Mesenchymal stem cell (in vitro differentiated cells and primary cell): ENCODE measurements at regions not wholly inside any gene's neighbourhood (a gene's known extent, or its start where the extent isn't known, plus 50 kb on each side); places are given as distances from the start of the nearest gene placed in this dataset.

Experiments
- DNase-seq: peaks from one replicate; pipeline ENCODE4 v3.0.0-alpha.2; 2013
- H2AFZ ChIP-seq: one replicate; pipeline ENCODE4 v1.6.1; 2013; ENCODE audit warnings: low read depth, mild to moderate bottlenecking, control low read depth, inconsistent platforms, low read length, moderate library complexity
- H2AK5ac ChIP-seq: 2 replicates; pipeline ENCODE4 v1.6.1; 2013; ENCODE audit warnings: low read length, moderate library complexity, mild to moderate bottlenecking, inconsistent platforms; ENCODE audit not compliant: severe bottlenecking
- H2BK120ac ChIP-seq: one replicate; pipeline ENCODE4 v1.6.1; 2013; ENCODE audit warnings: low read depth, mild to moderate bottlenecking, inconsistent platforms, low read length, moderate library complexity
- H2BK12ac ChIP-seq, 2 experiments: one replicate each; pipeline ENCODE4 v1.6.1; 2013; ENCODE audit warnings: inconsistent platforms in 2 of 2, low read length in 2 of 2, mild to moderate bottlenecking in 2 of 2, moderate library complexity in 2 of 2, control low read depth in 1 of 2
- H2BK15ac ChIP-seq: one replicate; pipeline ENCODE4 v1.6.1; 2013; ENCODE audit warnings: mild to moderate bottlenecking, low read depth, inconsistent platforms; ENCODE audit not compliant: poor library complexity, severe bottlenecking
- H2BK5ac ChIP-seq: 2 replicates; pipeline ENCODE4 v1.6.1; 2013; ENCODE audit warnings: low read depth, mild to moderate bottlenecking, low read length, control low read depth, inconsistent platforms; ENCODE audit not compliant: poor library complexity, severe bottlenecking
- H3K14ac ChIP-seq, 2 experiments: one replicate each; pipeline ENCODE4 v1.6.1; 2013; ENCODE audit warnings: inconsistent platforms in 2 of 2, low read length in 2 of 2, control low read depth in 1 of 2, mild to moderate bottlenecking in 1 of 2, moderate library complexity in 1 of 2
- H3K18ac ChIP-seq, 2 experiments: one replicate each; pipeline ENCODE4 v1.6.1; 2013; ENCODE audit warnings: inconsistent platforms in 2 of 2, low read length in 2 of 2, control low read depth in 1 of 2, low read depth in 1 of 2, mild to moderate bottlenecking in 1 of 2
- H3K23ac ChIP-seq, 2 experiments: one replicate each; pipeline ENCODE4 v1.6.1; 2013; ENCODE audit warnings: inconsistent platforms in 2 of 2, low read length in 2 of 2, mild to moderate bottlenecking in 2 of 2, moderate library complexity in 2 of 2, control low read depth in 1 of 2
- H3K27ac ChIP-seq: 2 replicates; pipeline ENCODE4 v1.5.1; 2013; ENCODE audit warnings: mild to moderate bottlenecking, moderate library complexity, low read length, control low read depth, inconsistent platforms; ENCODE audit not compliant: poor library complexity, severe bottlenecking
- H3K27me3 ChIP-seq, 2 experiments: 2 replicates each; pipeline versions ENCODE4 v1.6.1 to v1.7.0; 2013; ENCODE audit warnings: low read length in 2 of 2, mild to moderate bottlenecking in 2 of 2, moderate library complexity in 2 of 2, control low read depth in 1 of 2, inconsistent platforms in 1 of 2; ENCODE audit not compliant: control insufficient read depth in 1 of 2, insufficient read depth in 1 of 2
- H3K36me3 ChIP-seq, 2 experiments: 2 replicates each; pipeline versions ENCODE4 v1.6.1 to v1.7.0; 2013; ENCODE audit warnings: low read length in 2 of 2, control low read depth in 1 of 2, inconsistent platforms in 1 of 2, low read depth in 1 of 2, mild to moderate bottlenecking in 1 of 2; ENCODE audit not compliant: insufficient read depth in 2 of 2, control insufficient read depth in 1 of 2
- H3K4ac ChIP-seq, 2 experiments: one replicate each; pipeline ENCODE4 v1.6.1; 2013; ENCODE audit warnings: inconsistent platforms in 2 of 2, low read length in 2 of 2, mild to moderate bottlenecking in 2 of 2, moderate library complexity in 2 of 2, control low read depth in 1 of 2, low read depth in 1 of 2
- H3K4me1 ChIP-seq: 2 replicates; pipeline ENCODE4 v1.6.1; 2013; ENCODE audit warnings: low read depth, low read length, control low read depth; ENCODE audit not compliant: control insufficient read depth, insufficient read depth
- H3K4me2 ChIP-seq: 2 replicates; pipeline ENCODE4 v1.6.1; 2013; ENCODE audit warnings: low read length, mild to moderate bottlenecking, inconsistent platforms; ENCODE audit not compliant: poor library complexity, severe bottlenecking
- H3K4me3 ChIP-seq, 2 experiments: 2 replicates each; pipeline versions ENCODE4 v1.5.1 to v1.7.0; 2013; ENCODE audit warnings: low read length in 2 of 2, mild to moderate bottlenecking in 2 of 2, control low read depth in 1 of 2, low read depth in 1 of 2; ENCODE audit not compliant: insufficient read depth in 1 of 2
- H3K79me1 ChIP-seq: replicated peaks from 2 replicates; pipeline ENCODE4 v1.6.1; 2013; ENCODE audit warnings: mild to moderate bottlenecking, control low read depth, low read length, inconsistent platforms; ENCODE audit not compliant: poor library complexity, severe bottlenecking
- H3K9ac ChIP-seq: 2 replicates; pipeline ENCODE4 v1.7.0; 2013; ENCODE audit warnings: mild to moderate bottlenecking, low read length, moderate library complexity
- H3K9me3 ChIP-seq: 2 replicates; pipeline ENCODE4 v1.7.0; 2013; ENCODE audit warnings: mild to moderate bottlenecking, low read length; ENCODE audit not compliant: control insufficient read depth
- H4K8ac ChIP-seq: one replicate; pipeline ENCODE4 v1.6.1; 2013; ENCODE audit warnings: inconsistent platforms, mild to moderate bottlenecking, low read length, moderate library complexity
- H4K91ac ChIP-seq: one replicate; pipeline ENCODE4 v1.6.1; 2013; ENCODE audit warnings: mild to moderate bottlenecking, low read length, inconsistent platforms
- WGBS: methylation state at CpG from one replicate; pipeline ENCODE4 v1.1.7; 2013; ENCODE audit warnings: mixed read lengths; 5-methylcytosine and 5-hydroxymethylcytosine counted together

- no peak overlapping the region for H3K14ac ChIP-seq
- H3K27ac ChIP-seq, result no peak overlapping the region
- H3K9ac ChIP-seq, result no peak overlapping the region
- H2BK5ac ChIP-seq, result no peak overlapping the region
- H4K91ac ChIP-seq, result no peak overlapping the region
- H2BK120ac ChIP-seq, result no peak overlapping the region
- peaks cover 8% of the 10 kb centered on the region for H3K4me1 ChIP-seq
- no peak overlapping the region for H3K4me2 ChIP-seq
- no peak overlapping the region for H3K4ac ChIP-seq
- H2BK12ac ChIP-seq, result no peak overlapping the region
- H2AFZ ChIP-seq, result no peak overlapping the region
- no peaks in the 10 kb centered on the region for H3K36me3 ChIP-seq
- H4K8ac ChIP-seq, result no peak overlapping the region
- DNase-seq, result no peak
- H3K79me1 ChIP-seq, result no peaks in the 10 kb centered on the region
- no peak overlapping the region for H3K23ac ChIP-seq
- no peak overlapping the region for H3K18ac ChIP-seq
- WGBS, result 90% methylated on average over 1 of the region's 2 CpGs
- H2BK15ac ChIP-seq, result no peak overlapping the region
- H3K9me3 ChIP-seq, result no peaks in the 10 kb centered on the region
- no peak overlapping the region for H3K4me3 ChIP-seq
- H2AK5ac ChIP-seq, result no peak overlapping the region
- H3K27me3 ChIP-seq, result peaks cover 0 to 12% of the 10 kb centered on the region in 2 experiments
Observed at GRCh38 chr3:160154596-160154995, 70.6 kb upstream of the C3orf80 start.

GRCh38 chr3:160157321-160157720 lies 67.9 kb upstream of the C3orf80 start:
- no peak overlapping the region for H2AK5ac ChIP-seq
- H3K18ac ChIP-seq, result no peak overlapping the region
- H3K27ac ChIP-seq, result no peak overlapping the region
- no peak overlapping the region for H3K23ac ChIP-seq
- no peaks in the 10 kb centered on the region for H3K9me3 ChIP-seq
- no peaks in the 10 kb centered on the region for H3K36me3 ChIP-seq
- H3K4ac ChIP-seq, result no peak overlapping the region
- H3K27me3 ChIP-seq, result peaks cover 0 to 12% of the 10 kb centered on the region in 2 experiments
- H2BK15ac ChIP-seq, result no peak overlapping the region
- peaks cover 8% of the 10 kb centered on the region for H3K4me1 ChIP-seq
- H2BK5ac ChIP-seq, result no peak overlapping the region
- no peak overlapping the region for H4K8ac ChIP-seq
- no peaks in the 10 kb centered on the region for H3K79me1 ChIP-seq
- no peak overlapping the region for H3K4me3 ChIP-seq
- no peak overlapping the region for H3K4me2 ChIP-seq
- 95% methylated on average over 1 of the region's 1 CpG for WGBS
- H2AFZ ChIP-seq, result no peak overlapping the region
- no peak overlapping the region for H3K14ac ChIP-seq
- H2BK12ac ChIP-seq, result no peak overlapping the region
- no peak for DNase-seq
- H4K91ac ChIP-seq, result no peak overlapping the region
- H3K9ac ChIP-seq, result no peak overlapping the region
- no peak overlapping the region for H2BK120ac ChIP-seq

DNA sequence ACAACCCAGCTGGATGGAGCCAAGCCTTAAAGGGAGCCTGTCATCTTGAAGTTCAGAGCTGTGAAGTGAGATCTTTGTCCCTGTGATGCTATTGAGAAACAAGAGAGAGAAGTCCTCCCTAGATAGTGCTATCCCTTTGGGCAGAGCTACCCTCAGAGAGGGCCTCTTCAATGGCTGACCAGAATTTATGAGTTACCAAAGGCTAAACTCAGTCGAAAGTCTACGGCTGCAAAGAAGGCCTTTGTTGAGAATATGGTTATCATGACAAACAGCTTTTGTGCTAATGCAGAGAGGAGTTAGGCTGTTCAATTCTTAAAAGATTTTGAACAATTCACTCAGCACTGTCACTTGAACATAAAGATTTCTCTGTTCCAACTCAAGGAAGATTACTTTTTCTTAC lies 65.9 kb upstream of the C3orf80 start:
- H3K14ac ChIP-seq, result no peak overlapping the region
- H3K4me2 ChIP-seq, result no peak overlapping the region
- H3K9ac ChIP-seq, result no peak overlapping the region
- H3K79me1 ChIP-seq, result no peaks in the 10 kb centered on the region
- no peak overlapping the region for H3K27ac ChIP-seq
- no peak overlapping the region for H3K23ac ChIP-seq
- no peak overlapping the region for H2AK5ac ChIP-seq
- no peaks in the 10 kb centered on the region for H3K9me3 ChIP-seq
- H3K4ac ChIP-seq, result no peak overlapping the region
- H2BK5ac ChIP-seq, result no peak overlapping the region
- 92% methylated on average over 2 of the region's 2 CpGs for WGBS
- peaks cover 8% of the 10 kb centered on the region for H3K4me1 ChIP-seq
- no peak overlapping the region for H3K4me3 ChIP-seq
- H3K18ac ChIP-seq, result no peak overlapping the region
- H3K36me3 ChIP-seq, result no peaks in the 10 kb centered on the region
- no peak overlapping the region for H2BK15ac ChIP-seq
- H4K91ac ChIP-seq, result no peak overlapping the region
- DNase-seq, result no peak
- H4K8ac ChIP-seq, result no peak overlapping the region
- no peak overlapping the region for H2BK12ac ChIP-seq
- H3K27me3 ChIP-seq, result peaks cover 0 to 12% of the 10 kb centered on the region in 2 experiments
- H2BK120ac ChIP-seq, result no peak overlapping the region
- no peak overlapping the region for H2AFZ ChIP-seq

DNA sequence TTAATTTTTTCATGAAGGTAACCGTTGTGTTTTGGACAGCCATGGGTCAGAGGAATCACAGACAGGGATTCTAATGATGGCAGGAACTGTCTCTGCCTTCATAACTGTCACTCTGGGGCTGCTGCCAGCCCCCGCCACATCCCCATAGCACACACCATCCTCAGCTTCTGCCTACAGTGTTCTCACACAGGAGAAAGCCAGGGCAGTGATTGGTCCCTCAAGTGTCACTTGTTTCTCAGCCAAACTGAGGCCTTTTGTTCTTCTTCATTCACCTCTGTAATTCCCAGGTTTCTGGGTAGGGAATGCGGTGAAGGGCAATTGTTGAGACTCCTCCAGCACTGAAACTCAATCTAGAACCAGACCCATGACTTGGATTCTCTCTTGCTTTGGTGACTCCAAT lies 65.4 kb upstream of the C3orf80 start:
- Histone ChIP-seq H2BK120ac (no peak overlapping the region), H3K18ac (no peak overlapping the region), H2BK15ac (no peak overlapping the region), H3K4me1 (peaks cover 7% of the 10 kb centered on the region), H2AFZ (no peak overlapping the region), H3K36me3 (no peaks in the 10 kb centered on the region), H2BK5ac (no peak overlapping the region), H3K27ac (no peak overlapping the region), H3K9ac (no peak overlapping the region), H4K8ac (no peak overlapping the region), H4K91ac (no peak overlapping the region), H3K79me1 (no peaks in the 10 kb centered on the region), H3K4me3 (no peak overlapping the region), H3K23ac (no peak overlapping the region), H2AK5ac (peak overlapping the region; percentile 26), H3K9me3 (no peaks in the 10 kb centered on the region), H2BK12ac (no peak overlapping the region), H3K4ac (no peak overlapping the region), H3K4me2 (no peak overlapping the region), H3K14ac (no peak overlapping the region), H3K27me3 (peaks cover 0 to 12% of the 10 kb centered on the region in 2 experiments)
- WGBS, result 95% methylated on average over 3 of the region's 3 CpGs
- no peak for DNase-seq
